IPS-20b (cell line): ENCODE measurements at regions not wholly inside any gene's neighbourhood (a gene's known extent, or its start where the extent isn't known, plus 50 kb on each side); places are given as distances from the start of the nearest gene placed in this dataset.

Experiments
- H3K27ac ChIP-seq: one replicate; pipeline ENCODE4 v1.5.1; 2013; ENCODE audit warnings: low read length
- H3K27me3 ChIP-seq: 2 replicates; pipeline ENCODE4 v1.6.1; 2013; ENCODE audit warnings: mild to moderate bottlenecking, low read length, inconsistent platforms; ENCODE audit not compliant: insufficient read depth
- H3K36me3 ChIP-seq: 2 replicates; pipeline ENCODE4 v1.6.1; 2013; ENCODE audit warnings: low read depth, mild to moderate bottlenecking, inconsistent platforms, low read length, moderate library complexity; ENCODE audit not compliant: insufficient read depth
- H3K4me1 ChIP-seq: 2 replicates; pipeline ENCODE4 v1.6.1; 2013; ENCODE audit warnings: mild to moderate bottlenecking, control low read depth, inconsistent platforms, low read length, moderate library complexity; ENCODE audit not compliant: insufficient read depth
- H3K4me3 ChIP-seq: 2 replicates; pipeline ENCODE4 v1.5.1; 2013; ENCODE audit warnings: mild to moderate bottlenecking, low read length, inconsistent platforms
- H3K9ac ChIP-seq: 2 replicates; pipeline ENCODE4 v1.6.1; 2013; ENCODE audit warnings: low read depth, mild to moderate bottlenecking, inconsistent platforms, low read length, moderate library complexity
- H3K9me3 ChIP-seq: 2 replicates; pipeline ENCODE4 v1.6.1; 2013; ENCODE audit warnings: mild to moderate bottlenecking, low read depth, low read length, inconsistent platforms; ENCODE audit not compliant: insufficient read depth

GRCh38 chr3:157610876-157611535 lies 107.8 kb upstream of the VEPH1 start:
- Histone ChIP-seq H3K9me3 (no peaks in the 10 kb centered on the region), H3K4me1 (no peaks in the 10 kb centered on the region), H3K27ac (no peak overlapping the region), H3K27me3 (no peaks in the 10 kb centered on the region), H3K4me3 (no peak overlapping the region), H3K9ac (no peak overlapping the region), H3K36me3 (no peaks in the 10 kb centered on the region)

- Histone ChIP-seq H3K36me3 (no peaks in the 10 kb centered on the region), H3K9me3 (no peaks in the 10 kb centered on the region), H3K4me3 (no peak overlapping the region), H3K27me3 (no peaks in the 10 kb centered on the region), H3K9ac (no peak overlapping the region), H3K4me1 (no peaks in the 10 kb centered on the region), H3K27ac (no peak overlapping the region)
Measured at GRCh38 chr3:157607826-157608405, 104.7 kb upstream of the VEPH1 start.

- no peak overlapping the region for H3K9ac ChIP-seq
- H3K27ac ChIP-seq: no peak overlapping the region
- no peak overlapping the region for H3K4me3 ChIP-seq
- no peaks in the 10 kb centered on the region for H3K9me3 ChIP-seq
- no peaks in the 10 kb centered on the region for H3K36me3 ChIP-seq
- H3K27me3 ChIP-seq: no peaks in the 10 kb centered on the region
- H3K4me1 ChIP-seq: no peaks in the 10 kb centered on the region
Measured at GRCh38 chr3:157606852-157607197, 103.6 kb upstream of the VEPH1 start.

GRCh38 chr3:157606011-157606851 lies 103.0 kb upstream of the VEPH1 start:
- H3K4me3 ChIP-seq: no peak overlapping the region
- no peaks in the 10 kb centered on the region for H3K36me3 ChIP-seq
- H3K9ac ChIP-seq: no peak overlapping the region
- H3K27ac ChIP-seq: no peak overlapping the region
- H3K27me3 ChIP-seq: no peaks in the 10 kb centered on the region
- no peaks in the 10 kb centered on the region for H3K4me1 ChIP-seq
- no peaks in the 10 kb centered on the region for H3K9me3 ChIP-seq

GRCh38 chr3:157605356-157605755 lies 102.1 kb upstream of the VEPH1 start:
- Histone ChIP-seq H3K4me1 (no peaks in the 10 kb centered on the region), H3K4me3 (no peak overlapping the region), H3K9me3 (no peaks in the 10 kb centered on the region), H3K27ac (no peak overlapping the region), H3K36me3 (no peaks in the 10 kb centered on the region), H3K9ac (no peak overlapping the region), H3K27me3 (no peaks in the 10 kb centered on the region)

GRCh38 chr3:157602424-157602823 lies 99.2 kb upstream of the VEPH1 start:
- Histone ChIP-seq H3K27ac (no peak overlapping the region), H3K27me3 (no peaks in the 10 kb centered on the region), H3K9me3 (no peaks in the 10 kb centered on the region), H3K9ac (no peak overlapping the region), H3K4me3 (no peak overlapping the region), H3K36me3 (no peaks in the 10 kb centered on the region), H3K4me1 (no peaks in the 10 kb centered on the region)

GRCh38 chr3:157595259-157595658 lies 92.0 kb upstream of the VEPH1 start:
- no peaks in the 10 kb centered on the region for H3K27me3 ChIP-seq
- H3K4me3 ChIP-seq: no peak overlapping the region
- H3K4me1 ChIP-seq: no peaks in the 10 kb centered on the region
- H3K36me3 ChIP-seq: no peaks in the 10 kb centered on the region
- H3K9ac ChIP-seq: no peak overlapping the region
- H3K9me3 ChIP-seq: no peaks in the 10 kb centered on the region
- H3K27ac ChIP-seq: no peak overlapping the region

GRCh38 chr3:157594413-157594812 lies 91.2 kb upstream of the VEPH1 start:
- H3K36me3 ChIP-seq: no peaks in the 10 kb centered on the region
- no peaks in the 10 kb centered on the region for H3K9me3 ChIP-seq
- no peak overlapping the region for H3K27ac ChIP-seq
- H3K4me1 ChIP-seq: 0 out of 2 replicates have a peak, but pooled peaks cover under 1% of the 10 kb centered on the region
- H3K27me3 ChIP-seq: no peaks in the 10 kb centered on the region
- H3K9ac ChIP-seq: no peak overlapping the region
- no peak overlapping the region for H3K4me3 ChIP-seq

GRCh38 chr3:157592769-157593168 lies 89.6 kb upstream of the VEPH1 start:
- Histone ChIP-seq H3K9ac (no peak overlapping the region), H3K4me1 (peaks cover 6% of the 10 kb centered on the region; the same call in 1 of the 2 replicates), H3K27ac (no peak overlapping the region), H3K4me3 (no peak overlapping the region), H3K9me3 (no peaks in the 10 kb centered on the region), H3K27me3 (no peaks in the 10 kb centered on the region), H3K36me3 (no peaks in the 10 kb centered on the region)

GRCh38 chr3:157590273-157590672 lies 87.1 kb upstream of the VEPH1 start:
- H3K27me3 ChIP-seq: no peaks in the 10 kb centered on the region
- H3K27ac ChIP-seq: no peak overlapping the region
- peaks cover 6% of the 10 kb centered on the region; the same call in 1 of the 2 replicates for H3K4me1 ChIP-seq
- H3K36me3 ChIP-seq: no peaks in the 10 kb centered on the region
- no peak overlapping the region for H3K4me3 ChIP-seq
- no peak overlapping the region for H3K9ac ChIP-seq
- no peaks in the 10 kb centered on the region for H3K9me3 ChIP-seq

GRCh38 chr3:157589211-157589610 lies 86.0 kb upstream of the VEPH1 start:
- Histone ChIP-seq H3K36me3 (no peaks in the 10 kb centered on the region), H3K4me3 (no peak overlapping the region), H3K4me1 (peaks cover 6% of the 10 kb centered on the region; the same call in 1 of the 2 replicates), H3K27me3 (no peaks in the 10 kb centered on the region), H3K27ac (no peak overlapping the region), H3K9ac (no peak overlapping the region), H3K9me3 (no peaks in the 10 kb centered on the region)
